HepG2 (cell line): ENCODE measurements at regions not wholly inside any gene's neighbourhood (a gene's known extent, or its start where the extent isn't known, plus 50 kb on each side); places are given as distances from the start of the nearest gene placed in this dataset.

Experiments used
- DBP ChIP-seq: sonication (generic); formaldehyde crosslinking; IDR thresholded peaks from 2 replicates; pipeline ENCODE4 v1.4.0; 2020; ENCODE audit warnings: missing genetic modification reagents; ENCODE audit errors: not compliant biosample characterization
- DNMT1 ChIP-seq: sonication (generic); formaldehyde crosslinking; IDR thresholded peaks from 2 replicates; pipeline ENCODE4 v1.5.1; 2020; ENCODE audit warnings: mild to moderate bottlenecking, missing genetic modification reagents
- JUN ChIP-seq: sonication (generic); formaldehyde crosslinking; IDR thresholded peaks from 2 replicates; pipeline ENCODE4 v1.4.0; 2020; ENCODE audit warnings: mild to moderate bottlenecking, missing genetic modification reagents
- MXD3 ChIP-seq: IDR thresholded peaks from 2 replicates; pipeline ENCODE4 v1.6.1; 2016; ENCODE audit warnings: mild to moderate bottlenecking, missing biosample characterization, missing genetic modification reagents
- MXI1 ChIP-seq: IDR thresholded peaks from 3 replicates; pipeline ENCODE4 v1.6.1; 2012; ENCODE audit warnings: low read depth, low read length, inconsistent platforms, borderline replicate concordance
- SRSF1 ChIP-seq: fragments of 200-400 bp; formaldehyde crosslinking; optimal IDR thresholded peaks from 2 replicates; pipeline ENCODE3; 2017; ENCODE audit warnings: mild to moderate bottlenecking, low read depth, low read length, moderate library complexity
- ZNF317 ChIP-seq: sonication (generic); formaldehyde crosslinking; IDR thresholded peaks from 2 replicates; pipeline ENCODE4 v1.5.0; 2020; ENCODE audit warnings: mild to moderate bottlenecking, missing genetic modification reagents
- ZNF513 ChIP-seq: sonication (generic); formaldehyde crosslinking; conservative IDR thresholded peaks from 2 replicates; pipeline ENCODE4 v1.5.0; 2020; ENCODE audit warnings: missing genetic modification reagents

- no peak for TF ChIP-seq MXD3
- no peak for TF ChIP-seq DBP (CRISPR knock-in tag)
- no peak for TF ChIP-seq ZNF513 (CRISPR knock-in tag)
- TF ChIP-seq ZNF317 (CRISPR knock-in tag), result no peak
- no peak for TF ChIP-seq MXI1
- TF ChIP-seq SRSF1, result no peak
- no peak for TF ChIP-seq DNMT1
- no peak for TF ChIP-seq JUN (CRISPR knock-in tag)
These were observed 180.5 kb downstream of the C11orf91 start for GRCh38 chr11:33520112-33520511.
